GM23248 (cell line): ENCODE measurements at regions not wholly inside any gene's neighbourhood (a gene's known extent, or its start where the extent isn't known, plus 50 kb on each side); places are given as distances from the start of the nearest gene placed in this dataset.
A peak's percentile ranks its signal among the peaks of the same experiment; 100 is the strongest.

ENCODE experiments used
- DNase-seq: peaks from one replicate; pipeline ENCODE4 v3.0.0-alpha.2; 2015
- H2AFZ ChIP-seq: fragments of 200-600 bp; sonication (generic); 2 replicates; pipeline ENCODE4 v1.6.1; 2016; ENCODE audit warnings: antibody characterized with exemption
- H3F3A ChIP-seq: fragments of 200-600 bp; sonication (generic); 2 replicates; pipeline ENCODE4 v1.6.1; 2016; ENCODE audit warnings: mild to moderate bottlenecking, antibody characterized with exemption, mixed run types; ENCODE audit not compliant: insufficient read depth
- H3K27ac ChIP-seq: fragments of 200-600 bp; sonication (generic); 2 replicates; pipeline ENCODE4 v1.5.1; 2016; ENCODE audit warnings: mild to moderate bottlenecking
- H3K27me3 ChIP-seq: fragments of 200-600 bp; sonication (generic); replicated peaks from 2 replicates; pipeline ENCODE4 v1.6.1; 2016; ENCODE audit warnings: mild to moderate bottlenecking; ENCODE audit not compliant: insufficient read depth
- H3K36me3 ChIP-seq: fragments of 200-600 bp; sonication (generic); 2 replicates; pipeline ENCODE4 v1.6.1; 2016; ENCODE audit warnings: low read depth, mild to moderate bottlenecking
- H3K4me1 ChIP-seq: fragments of 200-600 bp; sonication (generic); 2 replicates; pipeline ENCODE4 v1.6.1; 2016; ENCODE audit warnings: mild to moderate bottlenecking; ENCODE audit not compliant: insufficient read depth
- H3K4me2 ChIP-seq: fragments of 200-600 bp; sonication (generic); one replicate; pipeline ENCODE4 v1.6.1; 2016; ENCODE audit warnings: mild to moderate bottlenecking; ENCODE audit not compliant: unreplicated experiment
- H3K4me3 ChIP-seq: fragments of 200-600 bp; sonication (generic); 2 replicates; pipeline ENCODE4 v1.5.1; 2016; ENCODE audit warnings: mild to moderate bottlenecking
- H3K79me2 ChIP-seq: fragments of 200-600 bp; sonication (generic); 2 replicates; pipeline ENCODE4 v1.6.1; 2016; ENCODE audit warnings: mild to moderate bottlenecking; ENCODE audit not compliant: insufficient read depth
- H3K9ac ChIP-seq: fragments of 200-600 bp; sonication (generic); 2 replicates; pipeline ENCODE4 v1.6.1; 2016; ENCODE audit warnings: mild to moderate bottlenecking
- H3K9me2 ChIP-seq: fragments of 200-600 bp; sonication (generic); 2 replicates; pipeline ENCODE4 v1.6.1; 2016; ENCODE audit warnings: mixed run types, mild to moderate bottlenecking, moderate library complexity; ENCODE audit not compliant: insufficient read depth
- H3K9me3 ChIP-seq: fragments of 200-600 bp; sonication (generic); one replicate; pipeline ENCODE4 v1.6.1; 2017; ENCODE audit warnings: low read depth
- H4K20me1 ChIP-seq: fragments of 200-600 bp; sonication (generic); 2 replicates; pipeline ENCODE4 v1.6.0; 2016; ENCODE audit not compliant: insufficient read depth
- EZH2 ChIP-seq: fragments of 200-600 bp; sonication (generic); IDR thresholded peaks from 2 replicates; pipeline ENCODE4 v1.6.1; 2018; ENCODE audit warnings: antibody characterized with exemption, mild to moderate bottlenecking; ENCODE audit not compliant: insufficient read depth, poor library complexity, severe bottlenecking
- EZH2phosphoT487 ChIP-seq: fragments of 200-600 bp; sonication (generic); IDR thresholded peaks from 2 replicates; pipeline ENCODE4 v1.6.1; 2018; ENCODE audit warnings: antibody characterized with exemption, moderate library complexity, mild to moderate bottlenecking, low read depth; ENCODE audit not compliant: insufficient read depth
- WGBS, 2 experiments: methylation state at CpG; one replicate each; pipeline ENCODE4 v1.1.6; 2015 to 2017; ENCODE audit warnings: low lambda C conversion rate in 2 of 2, low coverage in 1 of 2; ENCODE audit errors: missing lambda C conversion rate in 2 of 2; 5-methylcytosine and 5-hydroxymethylcytosine counted together
- in situ Hi-C: fragments of 300-500 bp; cut with MboI; formaldehyde crosslinking; loops from 2 replicates; pipeline ENCODE4 v1.15.0; 2020

GRCh38 chr20:60365064-60365666 is 406.9 kb downstream of the CDH26 start:
- no peaks in the 10 kb centered on the region for H3K9me2 ChIP-seq
- H4K20me1 ChIP-seq: no peaks in the 10 kb centered on the region
- no peaks in the 10 kb centered on the region for H3K36me3 ChIP-seq
- no peak overlapping the region for H3K9ac ChIP-seq
- H2AFZ ChIP-seq: no peak overlapping the region
- 9 to 21% methylated on average over 8 of the region's 8 CpGs for WGBS, 2 experiments
- no peaks in the 10 kb centered on the region for H3K27me3 ChIP-seq
- no peaks in the 10 kb centered on the region for H3K9me3 ChIP-seq
- H3K27ac ChIP-seq: no peak overlapping the region
- H3K4me2 ChIP-seq: no peak overlapping the region
- no peaks in the 10 kb centered on the region for H3K4me1 ChIP-seq
- no peak overlapping the region for H3K4me3 ChIP-seq
- DNase-seq: peak; percentile 8
- TF ChIP-seq EZH2phosphoT487: no peak
- H3K79me2 ChIP-seq: no peaks in the 10 kb centered on the region
- no peaks in the 10 kb centered on the region for H3F3A ChIP-seq
- in situ Hi-C loops: no loop called here

- H3K9ac ChIP-seq: no peak overlapping the region
- H3K36me3 ChIP-seq: no peaks in the 10 kb centered on the region
- H3F3A ChIP-seq: no peaks in the 10 kb centered on the region
- no peak overlapping the region for H3K4me3 ChIP-seq
- H3K27me3 ChIP-seq: no peaks in the 10 kb centered on the region
- H4K20me1 ChIP-seq: no peaks in the 10 kb centered on the region
- TF ChIP-seq EZH2 (no peak), EZH2phosphoT487 (no peak)
- no peak for DNase-seq
- H2AFZ ChIP-seq: no peak overlapping the region
- H3K9me2 ChIP-seq: no peaks in the 10 kb centered on the region
- no peaks in the 10 kb centered on the region for H3K9me3 ChIP-seq
- in situ Hi-C loops: no loop called here
- H3K4me1 ChIP-seq: no peaks in the 10 kb centered on the region
- H3K4me2 ChIP-seq: no peak overlapping the region
- WGBS, 2 experiments: 15 to 17% methylated on average over 7 of the region's 7 CpGs
- H3K79me2 ChIP-seq: no peaks in the 10 kb centered on the region
- no peak overlapping the region for H3K27ac ChIP-seq
Measured at GRCh38 chr20:60365882-60366281, 407.7 kb downstream of the CDH26 start.

GRCh38 chr20:60371384-60371783 is 413.2 kb downstream of the CDH26 start:
- Histone ChIP-seq H3K4me3 (no peak overlapping the region), H3K79me2 (no peaks in the 10 kb centered on the region), H3F3A (no peaks in the 10 kb centered on the region), H3K27ac (no peak overlapping the region), H3K36me3 (no peaks in the 10 kb centered on the region), H4K20me1 (no peaks in the 10 kb centered on the region), H3K9ac (no peak overlapping the region), H3K4me2 (no peak overlapping the region), H3K27me3 (no peaks in the 10 kb centered on the region), H3K4me1 (no peaks in the 10 kb centered on the region), H3K9me3 (no peaks in the 10 kb centered on the region), H3K9me2 (no peaks in the 10 kb centered on the region), H2AFZ (no peak overlapping the region)
- DNase-seq: no peak
- 1 to 3% methylated on average over 6 of the region's 6 CpGs for WGBS, 2 experiments
- no peak for TF ChIP-seq EZH2
- TF ChIP-seq EZH2phosphoT487: no peak
- in situ Hi-C loops: no loop called here

GRCh38 chr20:60372275-60372674 is 414.1 kb downstream of the CDH26 start:
- no peaks in the 10 kb centered on the region for H3K4me1 ChIP-seq
- in situ Hi-C loops: no loop called here
- TF ChIP-seq EZH2phosphoT487 (no peak), EZH2 (no peak)
- WGBS, 2 experiments: 8 to 14% methylated on average over 1 of the region's 1 CpG
- no peak overlapping the region for H3K27ac ChIP-seq
- no peak for DNase-seq
- H2AFZ ChIP-seq: no peak overlapping the region
- no peak overlapping the region for H3K4me2 ChIP-seq
- no peak overlapping the region for H3K4me3 ChIP-seq
- no peaks in the 10 kb centered on the region for H3K79me2 ChIP-seq
- no peaks in the 10 kb centered on the region for H3K9me2 ChIP-seq
- H4K20me1 ChIP-seq: no peaks in the 10 kb centered on the region
- no peak overlapping the region for H3K9ac ChIP-seq
- H3K36me3 ChIP-seq: no peaks in the 10 kb centered on the region
- H3K27me3 ChIP-seq: no peaks in the 10 kb centered on the region
- H3K9me3 ChIP-seq: no peaks in the 10 kb centered on the region
- no peaks in the 10 kb centered on the region for H3F3A ChIP-seq

GRCh38 chr20:60372822-60373221 is 414.6 kb downstream of the CDH26 start:
- Histone ChIP-seq H3K4me2 (no peak overlapping the region), H3K27ac (no peak overlapping the region), H3K79me2 (no peaks in the 10 kb centered on the region), H3K4me1 (no peaks in the 10 kb centered on the region), H3K27me3 (no peaks in the 10 kb centered on the region), H2AFZ (no peak overlapping the region), H3K9ac (no peak overlapping the region), H3K9me3 (no peaks in the 10 kb centered on the region), H3F3A (no peaks in the 10 kb centered on the region), H3K9me2 (no peaks in the 10 kb centered on the region), H4K20me1 (no peaks in the 10 kb centered on the region), H3K4me3 (no peak overlapping the region), H3K36me3 (no peaks in the 10 kb centered on the region)
- no peak for DNase-seq
- in situ Hi-C loops: no loop called here
- no peak for TF ChIP-seq EZH2phosphoT487
- no peak for TF ChIP-seq EZH2
- WGBS, 2 experiments: 15 to 18% methylated on average over 4 of the region's 4 CpGs
